HG03060 (cell line): ENCODE measurements at regions not wholly inside any gene's neighbourhood (a gene's known extent, or its start where the extent isn't known, plus 50 kb on each side); places are given as distances from the start of the nearest gene placed in this dataset.
"Not testable (repeated sequence)": the region's sequence is repeated elsewhere in the genome, so short reads cannot be mapped to it uniquely, and the experiment has no call there.

Experiments
- ATAC-seq: cut with Tn5 transposase; IDR thresholded peaks from one replicate; pipeline ENCODE4 v1.9.1; 2021; ENCODE audit warnings: low read depth, moderate number of reproducible peaks; ENCODE audit not compliant: unreplicated experiment

DNA sequence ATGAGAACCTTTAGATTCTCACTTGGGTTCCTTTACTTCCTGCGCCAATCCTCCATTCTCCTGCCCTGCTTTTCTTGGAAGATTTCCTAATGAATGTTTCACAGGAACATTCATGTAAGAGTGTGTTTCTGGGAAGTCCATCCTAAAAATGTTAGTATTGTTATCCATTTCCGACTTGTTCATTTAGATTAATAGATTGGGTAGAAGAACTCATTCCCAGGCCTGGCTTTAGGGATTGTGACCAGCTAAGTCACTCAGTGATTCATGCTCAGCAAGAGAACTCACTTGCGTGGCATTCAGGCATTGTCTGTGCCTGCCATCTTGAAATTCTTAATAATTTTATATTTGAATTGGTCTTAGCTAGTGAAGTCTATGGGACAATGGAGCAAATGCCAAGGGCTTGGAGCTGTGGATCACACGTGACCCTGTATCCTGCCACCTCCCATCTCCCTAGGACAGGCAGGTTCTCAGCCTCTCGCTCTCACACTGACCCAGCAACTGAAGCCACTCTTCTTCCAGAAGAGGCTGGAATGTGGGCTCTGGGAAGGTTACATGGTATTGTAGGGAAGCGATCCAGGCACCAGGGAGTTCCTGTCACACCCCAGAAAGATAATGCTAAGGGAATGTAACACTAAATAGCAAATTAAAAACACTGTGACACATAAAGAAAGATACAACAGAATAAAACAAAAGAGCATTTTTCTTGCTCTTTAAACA is 562.1 kb downstream of the TMA16 start:
- ATAC-seq = no peak

GRCh38 chr4:164058776-164059445 is 564.4 kb downstream of the TMA16 start:
- ATAC-seq = no peak

DNA sequence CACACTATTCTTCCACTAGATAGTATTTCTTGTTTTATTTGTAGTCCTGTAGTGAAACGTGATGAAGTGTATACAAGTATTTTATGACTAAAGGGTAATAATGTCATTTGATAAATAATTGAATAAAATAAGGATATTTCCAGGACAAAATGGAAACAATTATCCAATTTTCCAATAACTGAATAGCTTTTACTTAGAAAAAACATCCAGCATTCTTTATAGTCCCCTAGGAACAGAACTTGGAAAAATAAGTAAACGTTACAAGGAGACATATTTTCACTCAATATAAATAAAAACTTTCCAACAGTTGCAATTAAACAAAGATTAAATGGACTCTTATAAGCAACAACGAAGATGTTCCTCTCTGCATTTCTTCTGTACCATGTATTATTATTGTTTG is 566.0 kb downstream of the TMA16 start:
- no peak for ATAC-seq

- ATAC-seq = no peak
Measured at GRCh38 chr4:164068392-164068791, 573.9 kb downstream of the TMA16 start.

- no peak for ATAC-seq
Measured at GRCh38 chr4:164070625-164071024, 576.1 kb downstream of the TMA16 start.

- no peak for ATAC-seq
Measured at GRCh38 chr4:164081371-164081770, 586.9 kb downstream of the TMA16 start.

DNA sequence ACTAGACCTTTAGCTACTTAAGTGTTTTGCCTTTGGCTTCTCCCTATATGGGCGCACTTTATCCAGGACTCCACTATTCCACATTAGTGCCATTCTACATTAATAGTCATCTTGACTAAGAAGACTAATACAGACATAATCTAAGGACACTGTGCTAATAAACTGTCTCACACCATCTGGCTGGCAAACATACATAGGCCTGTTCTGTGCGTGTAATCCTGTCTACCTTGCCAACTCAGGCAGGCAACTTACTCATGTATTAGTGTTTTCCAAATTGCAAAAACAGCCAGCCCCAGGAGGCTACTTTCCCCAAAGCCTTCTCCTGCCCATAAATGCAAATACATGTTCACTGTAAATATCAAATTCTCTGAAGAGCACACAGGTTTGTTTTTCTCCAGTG is 587.3 kb downstream of the TMA16 start:
- ATAC-seq = no peak

GRCh38 chr4:164087733-164088132 is 593.2 kb downstream of the TMA16 start:
- ATAC-seq = no peak

GRCh38 chr4:164095313-164096110 is 601.0 kb downstream of the TMA16 start:
- no peak for ATAC-seq

DNA sequence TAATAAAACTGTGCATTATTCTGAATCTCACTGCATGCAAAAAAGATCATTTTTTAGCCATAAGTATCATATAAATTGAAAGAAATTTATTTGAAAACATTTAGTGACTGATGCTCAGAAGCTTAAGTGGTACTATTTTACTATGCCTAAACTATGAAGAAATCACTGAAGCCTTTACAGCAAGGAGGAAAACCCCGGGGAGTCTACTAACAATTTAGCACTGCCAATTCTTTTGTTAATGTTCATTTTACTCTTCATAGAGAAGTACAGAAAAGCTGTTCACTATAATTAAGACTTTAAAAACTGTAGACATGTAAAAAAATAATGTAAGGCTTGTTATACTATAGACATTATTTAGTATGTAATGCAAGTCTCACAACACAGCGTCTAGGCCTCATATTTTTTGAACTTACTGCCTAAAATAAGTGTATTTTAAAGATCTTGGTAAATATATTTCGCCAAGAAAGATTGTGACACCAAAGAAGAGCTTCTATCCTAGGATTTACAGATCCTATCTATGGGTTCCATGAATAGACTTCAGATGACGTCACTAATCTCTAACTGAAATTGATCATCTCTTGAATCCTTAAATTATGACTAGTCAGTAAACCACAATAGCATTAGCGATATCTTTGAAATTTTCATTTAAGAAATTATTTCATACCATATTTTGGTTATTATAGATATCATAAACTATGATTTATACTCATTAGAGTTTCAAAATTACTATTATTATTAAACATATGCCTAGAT is 602.5 kb downstream of the TMA16 start:
- ATAC-seq = no peak

GRCh38 chr4:164100741-164101365 is 606.4 kb downstream of the TMA16 start:
- ATAC-seq = not testable (repeated sequence)

DNA sequence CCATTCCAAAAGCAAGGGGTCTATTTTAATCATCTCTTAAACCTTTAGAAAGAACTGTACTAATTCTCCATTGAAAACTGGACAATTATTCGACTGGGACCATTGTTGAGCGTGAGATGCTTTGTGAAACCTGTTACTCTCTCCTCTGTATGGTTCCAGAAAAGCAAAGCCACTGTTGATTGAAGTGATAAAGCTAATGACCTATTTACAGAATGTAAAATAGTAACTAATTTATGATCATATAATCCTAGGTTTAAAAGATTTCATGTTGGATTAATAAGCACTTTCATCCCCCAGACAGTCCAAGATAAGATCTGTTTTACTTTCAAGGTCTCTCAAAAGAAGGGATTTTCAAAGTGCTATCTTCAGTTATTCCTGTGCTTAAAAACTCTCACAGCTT is 614.5 kb downstream of the TMA16 start:
- ATAC-seq = no peak

DNA sequence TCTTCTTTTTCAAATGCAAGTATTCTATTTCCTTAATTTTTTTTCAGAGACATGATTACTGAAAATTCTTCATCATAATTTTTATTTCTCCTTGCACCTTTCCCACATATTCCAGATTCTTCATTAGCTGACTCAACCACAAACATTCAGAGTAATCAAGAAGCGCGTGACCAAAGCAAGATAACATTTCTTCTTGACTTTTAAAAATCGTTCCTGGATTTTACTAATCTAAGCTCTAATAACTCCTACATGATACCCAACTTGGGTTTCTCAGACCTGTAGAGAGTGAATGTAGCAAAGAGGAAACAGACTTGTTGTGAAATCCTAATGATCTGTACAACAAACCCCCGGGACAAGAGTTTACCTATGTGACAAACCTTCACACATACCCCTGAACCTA is 615.0 kb downstream of the TMA16 start:
- no peak for ATAC-seq

GRCh38 chr4:164115236-164115635 is 620.7 kb downstream of the TMA16 start:
- no peak for ATAC-seq

- ATAC-seq = no peak
Measured at GRCh38 chr4:164116286-164116685, 621.8 kb downstream of the TMA16 start.

DNA sequence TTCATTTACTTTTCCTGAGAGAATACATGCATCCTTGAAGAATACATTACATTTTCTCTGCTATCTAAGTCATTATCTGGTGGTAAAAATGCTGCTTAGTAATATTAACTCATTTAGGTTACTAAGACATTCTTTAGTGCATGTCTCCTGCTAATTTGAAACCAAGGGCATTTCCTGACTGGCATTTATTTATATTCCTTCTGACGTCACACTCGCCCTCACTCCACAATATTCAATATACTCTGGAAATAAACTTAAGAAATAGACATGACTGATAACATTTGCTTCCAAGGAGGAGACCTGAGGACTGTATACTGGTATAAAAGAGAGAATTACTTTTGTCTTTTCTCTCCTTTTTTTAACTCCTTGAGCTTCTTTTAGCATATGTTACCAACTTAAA is 619.5 kb upstream of the SMIM31 start:
- no peak for ATAC-seq

DNA sequence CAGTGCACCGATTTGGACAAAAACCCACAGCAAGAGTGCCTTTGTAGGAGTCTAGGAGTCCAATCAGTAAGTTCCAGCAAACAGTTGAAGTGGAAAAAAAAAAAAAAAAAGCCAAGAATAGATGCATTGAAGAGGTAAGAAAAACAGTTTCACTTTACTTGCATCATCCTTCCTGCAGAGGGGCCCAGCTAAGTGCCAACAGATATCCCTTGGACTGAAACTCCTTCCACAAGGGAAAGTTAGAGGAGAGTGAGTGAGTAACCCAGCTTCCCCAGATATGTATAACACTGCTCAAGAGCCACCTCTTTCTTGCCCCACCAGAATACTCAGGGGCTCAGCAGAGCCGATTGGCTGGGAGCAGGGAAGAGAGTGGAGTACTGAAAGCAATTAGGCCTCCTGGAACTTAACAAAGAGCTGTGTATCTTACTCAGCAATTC is 617.7 kb upstream of the SMIM31 start:
- no peak for ATAC-seq

- no peak for ATAC-seq
Measured at GRCh38 chr4:164138521-164138920, 615.4 kb upstream of the SMIM31 start.

- no peak for ATAC-seq
Measured at GRCh38 chr4:164139291-164139690, 614.6 kb upstream of the SMIM31 start.

- ATAC-seq = not testable (repeated sequence)
Measured at GRCh38 chr4:164141755-164142375, 612.1 kb upstream of the SMIM31 start.
